Fibroblast of skin of right quadriceps (primary cell): ENCODE measurements at regions not wholly inside any gene's neighbourhood (a gene's known extent, or its start where the extent isn't known, plus 50 kb on each side); places are given as distances from the start of the nearest gene placed in this dataset.

Experiments used
- DNase-seq: peaks from one replicate; pipeline ENCODE4 v3.0.0-alpha.2; 2013

- peak; percentile 44 for DNase-seq
Observed at GRCh38 chr17:13740686-13741085, 139.0 kb upstream of the HS3ST3A1 start.

- no peak for DNase-seq
Observed at GRCh38 chr17:13741744-13742143, 140.0 kb upstream of the HS3ST3A1 start.

GRCh38 chr17:13743906-13744305, 142.2 kb upstream of the HS3ST3A1 start:
- no peak for DNase-seq

GRCh38 chr17:13746404-13746803, 144.7 kb upstream of the HS3ST3A1 start:
- no peak for DNase-seq

GRCh38 chr17:13749166-13749890, 147.6 kb upstream of the HS3ST3A1 start:
- DNase-seq: peak; percentile 85

- peak; percentile 36 for DNase-seq
Observed at GRCh38 chr17:13749891-13750235, 148.1 kb upstream of the HS3ST3A1 start.

- peak; percentile 92 for DNase-seq
Observed at GRCh38 chr17:13750816-13751793, 149.4 kb upstream of the HS3ST3A1 start.

- DNase-seq: no peak
Observed at GRCh38 chr17:13753154-13753553, 151.4 kb upstream of the HS3ST3A1 start.

- DNase-seq: peak; percentile 73
Observed at GRCh38 chr17:13753771-13754170, 152.0 kb upstream of the HS3ST3A1 start.

GRCh38 chr17:13755851-13756250, 154.1 kb upstream of the HS3ST3A1 start:
- no peak for DNase-seq

- DNase-seq: no peak
Observed at GRCh38 chr17:13756763-13757162, 155.0 kb upstream of the HS3ST3A1 start.

- no peak for DNase-seq
Observed at GRCh38 chr17:13757871-13758270, 156.1 kb upstream of the HS3ST3A1 start.

GRCh38 chr17:13759518-13760335, 158.0 kb upstream of the HS3ST3A1 start:
- peak; percentile 37 for DNase-seq

GRCh38 chr17:13761038-13761603, 159.4 kb upstream of the HS3ST3A1 start:
- DNase-seq: no peak

- no peak for DNase-seq
Observed at GRCh38 chr17:13765701-13766100, 164.0 kb upstream of the HS3ST3A1 start.

- DNase-seq: no peak
Observed at GRCh38 chr17:13770702-13771101, 169.0 kb upstream of the HS3ST3A1 start.

GRCh38 chr17:13775450-13775849, 173.7 kb upstream of the HS3ST3A1 start:
- no peak for DNase-seq

GRCh38 chr17:13776027-13776551, 174.4 kb upstream of the HS3ST3A1 start:
- peak; percentile 71 for DNase-seq

GRCh38 chr17:13777003-13777402, 175.3 kb upstream of the HS3ST3A1 start:
- DNase-seq: no peak

GRCh38 chr17:13784434-13785095, 182.8 kb upstream of the HS3ST3A1 start:
- DNase-seq: no peak

GRCh38 chr17:13785981-13786598, 184.4 kb upstream of the HS3ST3A1 start:
- DNase-seq: peak; percentile 54
